ENCODE measurements at regions not wholly inside any gene's neighbourhood (a gene's known extent, or its start where the extent isn't known, plus 50 kb on each side); places are given as distances from the start of the nearest gene placed in this dataset.
A peak's percentile ranks its signal among the peaks of the same experiment; 100 is the strongest.

- ChIA-PET POLR2A (no interaction called here), CTCF (interaction anchor here (0.6 to 1.3 kb wide), 2 partner anchors 262 to 474 kb away, joined by 3 read pairs; no protein-coding TSS in a partner anchor)
- peaks cover 25% of the 10 kb centered on the region for H3K4me1 Mint-ChIP-seq
- no peak overlapping the region for H3K4me3 Mint-ChIP-seq
- DNase-seq (no peak), ATAC-seq (no peak)
- no peaks in the 10 kb centered on the region for H3K36me3 Mint-ChIP-seq (ENCODE audit: low read depth)
- no peaks in the 10 kb centered on the region for H3K27me3 Mint-ChIP-seq
- intact Hi-C loops (cut with DNase I, micrococcal nuclease): no loop called here
- H3K9me3 Mint-ChIP-seq (ENCODE audit: low read depth): no peaks in the 10 kb centered on the region
- H3K27ac Mint-ChIP-seq: no peak overlapping the region
Observed at GRCh38 chr12:124509676-124510300, 57.6 kb downstream of the NCOR2 start.

GRCh38 chr12:124509300-124509675, 58.1 kb downstream of the NCOR2 start:
- Mint-ChIP-seq H3K4me3 (no peak overlapping the region), H3K36me3 (ENCODE audit: low read depth) (no peaks in the 10 kb centered on the region), H3K4me1 (peaks cover 25% of the 10 kb centered on the region), H3K27me3 (no peaks in the 10 kb centered on the region), H3K27ac (no peak overlapping the region), H3K9me3 (ENCODE audit: low read depth) (no peaks in the 10 kb centered on the region)
- ChIA-PET POLR2A (no interaction called here), CTCF (interaction anchor here (0.7 to 1.3 kb wide), 3 partner anchors 15 to 452 kb away, joined by 3 to 4 read pairs (median 3); no protein-coding TSS in a partner anchor)
- ATAC-seq (no peak), DNase-seq (no peak)
- intact Hi-C loops (cut with DNase I, micrococcal nuclease): no loop called here

- no peaks in the 10 kb centered on the region for H3K36me3 Mint-ChIP-seq (ENCODE audit: low read depth)
- no peak overlapping the region for H3K27ac Mint-ChIP-seq
Observed at GRCh38 chr12:124508381-124509079, 58.9 kb downstream of the NCOR2 start.

GRCh38 chr12:124507188-124508109, 60.0 kb downstream of the NCOR2 start:
- H3K4me1 Mint-ChIP-seq: peaks cover 30% of the 10 kb centered on the region
- ChIA-PET POLR2A (no interaction called here), CTCF (interaction anchor here (0.9 kb wide), 1 partner anchor 201 kb away, joined by 4 read pairs; no protein-coding TSS in a partner anchor)
- H3K4me3 Mint-ChIP-seq: no peak overlapping the region
- no peak overlapping the region for H3K27ac Mint-ChIP-seq
- DNase-seq (no peak), ATAC-seq (no peak)
- intact Hi-C loops (cut with DNase I, micrococcal nuclease): no loop called here
- no peaks in the 10 kb centered on the region for H3K36me3 Mint-ChIP-seq (ENCODE audit: low read depth)
- H3K27me3 Mint-ChIP-seq: no peaks in the 10 kb centered on the region
- no peaks in the 10 kb centered on the region for H3K9me3 Mint-ChIP-seq (ENCODE audit: low read depth)

More at GRCh38 chr12:124508381-124509079, 58.9 kb downstream of the NCOR2 start:
- Mint-ChIP-seq H3K9me3 (ENCODE audit: low read depth) (no peaks in the 10 kb centered on the region), H3K4me3 (no peak overlapping the region), H3K27me3 (no peaks in the 10 kb centered on the region), H3K4me1 (peaks cover 27% of the 10 kb centered on the region)
- CTCF ChIA-PET: interaction anchor here (0.7 kb wide), 2 partner anchors 15 to 451 kb away, joined by 3 to 4 read pairs; no protein-coding TSS in a partner anchor
- intact Hi-C loops (cut with DNase I, micrococcal nuclease): no loop called here
- ATAC-seq (no peak), DNase-seq (peak; percentile 25)
- POLR2A ChIA-PET: no interaction called here

GRCh38 chr12:124506832-124507153, 60.6 kb downstream of the NCOR2 start:
- H3K9me3 Mint-ChIP-seq (ENCODE audit: low read depth): no peaks in the 10 kb centered on the region
- no peaks in the 10 kb centered on the region for H3K27me3 Mint-ChIP-seq
- CTCF ChIA-PET: interaction anchor here (0.9 kb wide), 1 partner anchor 200 kb away, joined by 4 read pairs; no protein-coding TSS in a partner anchor
- peaks cover 28% of the 10 kb centered on the region for H3K4me1 Mint-ChIP-seq
- intact Hi-C loops (cut with DNase I, micrococcal nuclease): no loop called here
- no peak for ATAC-seq
- POLR2A ChIA-PET: no interaction called here
- H3K27ac Mint-ChIP-seq: no peak overlapping the region
- H3K36me3 Mint-ChIP-seq (ENCODE audit: low read depth): no peaks in the 10 kb centered on the region
- no peak overlapping the region for H3K4me3 Mint-ChIP-seq
- DNase-seq: no peak

GRCh38 chr12:124506145-124506831, 61.1 kb downstream of the NCOR2 start:
- Mint-ChIP-seq H3K27me3 (no peaks in the 10 kb centered on the region), H3K4me3 (no peak overlapping the region), H3K27ac (peak overlapping the region; percentile 19), H3K36me3 (ENCODE audit: low read depth) (no peaks in the 10 kb centered on the region), H3K4me1 (peaks cover 32% of the 10 kb centered on the region), H3K9me3 (ENCODE audit: low read depth) (no peaks in the 10 kb centered on the region)
- no peak for ATAC-seq
- DNase-seq: no peak
- POLR2A ChIA-PET: interaction anchor here (2.2 kb wide), 1 partner anchor 12 kb away, joined by 5 read pairs; no protein-coding TSS in a partner anchor
- intact Hi-C loops (cut with DNase I, micrococcal nuclease): no loop called here
- CTCF ChIA-PET: interaction anchor here (0.9 kb wide), 1 partner anchor 200 kb away, joined by 4 read pairs; no protein-coding TSS in a partner anchor

- ATAC-seq (no peak), DNase-seq (no peak)
- no peaks in the 10 kb centered on the region for H3K36me3 Mint-ChIP-seq (ENCODE audit: low read depth)
- H3K4me1 Mint-ChIP-seq: peaks cover 32% of the 10 kb centered on the region
- H3K27ac Mint-ChIP-seq: no peak overlapping the region
- CTCF ChIA-PET: no interaction called here
- H3K9me3 Mint-ChIP-seq (ENCODE audit: low read depth): no peaks in the 10 kb centered on the region
- POLR2A ChIA-PET: interaction anchor here (2.2 kb wide), 1 partner anchor 11 kb away, joined by 5 read pairs; no protein-coding TSS in a partner anchor
- intact Hi-C loops (cut with DNase I, micrococcal nuclease): no loop called here
- H3K4me3 Mint-ChIP-seq: no peak overlapping the region
- no peaks in the 10 kb centered on the region for H3K27me3 Mint-ChIP-seq
Observed at GRCh38 chr12:124505001-124505818, 62.2 kb downstream of the NCOR2 start.

GRCh38 chr12:124504273-124505000, 63.0 kb downstream of the NCOR2 start:
- H3K4me1 Mint-ChIP-seq: peaks cover 36% of the 10 kb centered on the region
- CTCF ChIA-PET: interaction anchor here (0.5 kb wide), 1 partner anchor 309 kb away, joined by 3 read pairs; no protein-coding TSS in a partner anchor
- no peaks in the 10 kb centered on the region for H3K36me3 Mint-ChIP-seq (ENCODE audit: low read depth)
- H3K27ac Mint-ChIP-seq: no peak overlapping the region
- POLR2A ChIA-PET: interaction anchor here (2.2 kb wide), 1 partner anchor 11 kb away, joined by 5 read pairs; no protein-coding TSS in a partner anchor
- DNase-seq (no peak), ATAC-seq (no peak)
- H3K27me3 Mint-ChIP-seq: no peaks in the 10 kb centered on the region
- no peaks in the 10 kb centered on the region for H3K9me3 Mint-ChIP-seq (ENCODE audit: low read depth)
- H3K4me3 Mint-ChIP-seq: no peak overlapping the region
- intact Hi-C loops (cut with DNase I, micrococcal nuclease): no loop called here

- no peaks in the 10 kb centered on the region for H3K27me3 Mint-ChIP-seq
- no peak for DNase-seq
- peaks cover 40% of the 10 kb centered on the region for H3K4me1 Mint-ChIP-seq
- no peaks in the 10 kb centered on the region for H3K9me3 Mint-ChIP-seq (ENCODE audit: low read depth)
- ATAC-seq: no peak
- CTCF ChIA-PET: interaction anchor here (0.6 to 1.2 kb wide), 3 partner anchors 16 to 261 kb away, joined by 3 read pairs; no protein-coding TSS in a partner anchor
- no peak overlapping the region for H3K4me3 Mint-ChIP-seq
- no peak overlapping the region for H3K27ac Mint-ChIP-seq
- POLR2A ChIA-PET: no interaction called here
- H3K36me3 Mint-ChIP-seq (ENCODE audit: low read depth): no peaks in the 10 kb centered on the region
- intact Hi-C loops (cut with DNase I, micrococcal nuclease): no loop called here
Observed at GRCh38 chr12:124503305-124503704, 64.1 kb downstream of the NCOR2 start.

- Mint-ChIP-seq H3K4me3 (no peak overlapping the region), H3K27ac (no peak overlapping the region), H3K4me1 (peaks cover 42% of the 10 kb centered on the region), H3K27me3 (no peaks in the 10 kb centered on the region), H3K9me3 (ENCODE audit: low read depth) (no peaks in the 10 kb centered on the region), H3K36me3 (ENCODE audit: low read depth) (no peaks in the 10 kb centered on the region)
- intact Hi-C loops (cut with DNase I, micrococcal nuclease): no loop called here
- CTCF ChIA-PET: interaction anchor here (0.8 to 1.2 kb wide), 2 partner anchors 17 to 24 kb away, joined by 3 to 4 read pairs; no protein-coding TSS in a partner anchor
- POLR2A ChIA-PET: no interaction called here
- DNase-seq: no peak
- ATAC-seq: no peak
Observed at GRCh38 chr12:124502379-124502778, 65.0 kb downstream of the NCOR2 start.

Measured in activated CD4-positive, alpha-beta T cell treated with anti-CD3 and anti-CD28 coated beads for 36 hours (primary cell).